ENCODE measurements at regions not wholly inside any gene's neighbourhood (a gene's known extent, or its start where the extent isn't known, plus 50 kb on each side); places are given as distances from the start of the nearest gene placed in this dataset.

DNA sequence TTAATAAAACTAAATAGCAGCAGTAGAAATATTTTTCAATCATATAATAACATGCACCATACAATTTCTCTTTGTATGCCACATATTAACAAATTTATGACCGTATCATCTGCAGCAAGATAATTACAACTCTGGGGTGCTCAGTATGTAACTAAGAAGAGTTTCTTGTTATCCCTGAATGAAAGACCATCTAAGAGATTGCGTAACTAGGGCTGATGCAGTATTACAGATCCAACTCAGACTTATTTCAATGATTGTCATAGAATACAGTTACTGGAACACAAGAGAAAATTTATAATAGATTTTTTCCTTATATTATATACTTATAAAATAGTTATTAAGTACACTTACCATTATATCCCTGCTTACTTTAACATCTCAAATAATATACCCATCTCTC lies 305.1 kb downstream of the SLITRK1 start:
- FAIRE-seq: no peak

DNA sequence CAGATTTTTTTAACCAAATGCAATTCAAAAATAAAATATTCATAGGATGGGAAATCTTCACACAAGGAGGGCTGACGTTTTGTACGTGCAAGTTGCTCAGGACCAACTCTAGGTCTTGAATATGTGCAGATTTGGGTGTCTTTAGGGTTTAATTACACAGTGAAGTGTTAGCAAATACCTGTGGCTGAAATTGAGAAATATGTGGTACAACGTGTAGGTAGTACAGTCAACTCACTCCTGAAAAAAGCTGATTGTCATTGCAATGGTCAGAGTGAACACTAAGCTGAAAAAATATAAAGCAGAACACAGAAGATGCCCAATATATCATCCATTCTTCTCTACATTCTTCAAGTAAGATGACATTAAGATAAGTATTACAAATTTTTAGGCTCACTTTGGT lies 314.3 kb downstream of the SLITRK1 start:
- no peak for FAIRE-seq

DNA sequence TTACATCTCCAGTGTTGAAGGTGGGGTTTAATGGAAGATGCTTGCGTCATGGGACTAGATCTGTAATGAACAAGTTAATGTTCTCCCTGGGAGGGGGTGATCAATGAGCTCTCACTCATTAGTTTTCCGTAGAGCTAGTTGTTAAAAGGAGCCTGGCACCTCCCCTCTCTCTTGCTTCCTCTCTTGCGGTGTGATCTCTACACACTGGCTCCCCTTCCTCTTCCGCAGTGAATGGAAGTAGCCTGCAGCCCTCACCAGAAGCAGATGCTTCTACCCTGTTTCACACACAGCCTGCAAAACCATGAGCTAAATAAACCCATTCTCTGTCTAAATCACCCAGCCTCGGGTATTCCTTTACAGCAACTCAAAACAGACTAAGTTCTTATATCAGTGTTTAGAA lies 318.8 kb downstream of the SLITRK1 start:
- FAIRE-seq: no peak

DNA sequence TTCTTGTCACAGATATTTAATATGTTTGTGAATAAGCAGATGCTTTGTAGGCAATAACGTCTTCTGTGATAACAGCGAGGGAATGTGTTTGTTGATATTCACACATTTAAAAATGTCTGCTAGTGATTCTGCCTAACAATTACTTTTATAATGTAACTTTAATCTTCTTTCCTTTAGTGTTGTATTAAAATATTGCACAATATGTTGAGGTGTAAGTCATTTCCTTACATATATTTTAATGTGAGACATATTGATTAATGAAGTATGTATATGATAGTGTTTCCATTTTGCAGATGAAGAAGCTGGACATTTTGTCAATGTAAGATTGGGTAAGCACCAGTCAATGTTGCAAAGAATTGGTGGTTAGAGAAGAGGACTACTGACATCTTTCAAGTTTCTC lies 324.4 kb downstream of the SLITRK1 start:
- FAIRE-seq: no peak

DNA sequence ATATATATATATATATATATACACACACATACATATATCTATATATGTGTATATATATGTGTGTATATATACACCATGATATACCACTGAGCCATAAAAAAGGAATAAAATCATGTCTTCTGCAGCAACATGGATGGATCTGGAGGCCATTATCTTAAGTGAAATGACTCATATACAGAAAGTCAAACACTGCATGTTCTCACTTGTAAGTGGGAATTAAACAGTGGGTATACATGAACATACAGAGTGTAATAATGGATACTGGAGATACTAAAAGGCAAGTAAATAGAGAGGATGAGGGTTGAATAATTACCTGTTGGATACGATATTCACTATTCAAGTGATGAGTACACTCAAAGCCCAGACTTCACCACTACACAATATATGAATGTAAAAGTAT lies 332.6 kb downstream of the SLITRK1 start:
- no peak for FAIRE-seq

DNA sequence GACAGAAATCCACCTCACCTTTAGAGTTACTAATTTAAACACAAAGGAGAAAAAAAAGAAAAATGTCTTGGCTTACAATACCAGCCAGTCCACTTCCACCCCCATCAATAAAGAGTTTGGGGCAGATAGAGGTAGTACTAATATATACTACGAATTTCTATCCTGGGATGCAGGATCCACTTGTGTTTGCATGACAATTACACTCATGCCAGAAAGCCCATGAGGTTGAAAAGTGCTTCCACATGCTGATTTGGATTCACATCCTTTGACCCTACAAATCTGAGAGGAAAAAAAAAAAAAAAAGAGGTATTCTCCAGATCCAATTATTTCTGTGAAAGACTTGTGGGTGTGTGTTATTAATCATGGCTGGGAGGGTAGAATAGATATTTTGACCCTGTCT lies 335.2 kb downstream of the SLITRK1 start:
- FAIRE-seq: no peak

DNA sequence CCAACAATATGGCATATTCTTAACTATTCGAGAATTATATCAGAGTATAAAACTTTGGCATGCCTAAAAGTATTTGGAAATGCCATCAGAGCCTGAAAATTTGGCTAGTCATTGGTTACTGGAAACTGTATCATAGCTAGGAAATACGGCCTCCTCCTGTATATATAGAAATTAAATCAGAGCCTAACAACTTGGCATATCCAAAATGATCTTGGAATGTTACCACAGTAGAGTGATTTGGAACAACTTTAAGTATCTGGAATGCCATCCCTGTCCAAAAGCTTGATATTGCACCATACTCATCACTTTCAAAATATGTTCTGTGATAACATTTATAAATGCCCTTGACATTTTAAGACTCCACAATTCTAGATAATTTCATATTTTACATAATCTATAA lies 335.8 kb downstream of the SLITRK1 start:
- FAIRE-seq: no peak

DNA sequence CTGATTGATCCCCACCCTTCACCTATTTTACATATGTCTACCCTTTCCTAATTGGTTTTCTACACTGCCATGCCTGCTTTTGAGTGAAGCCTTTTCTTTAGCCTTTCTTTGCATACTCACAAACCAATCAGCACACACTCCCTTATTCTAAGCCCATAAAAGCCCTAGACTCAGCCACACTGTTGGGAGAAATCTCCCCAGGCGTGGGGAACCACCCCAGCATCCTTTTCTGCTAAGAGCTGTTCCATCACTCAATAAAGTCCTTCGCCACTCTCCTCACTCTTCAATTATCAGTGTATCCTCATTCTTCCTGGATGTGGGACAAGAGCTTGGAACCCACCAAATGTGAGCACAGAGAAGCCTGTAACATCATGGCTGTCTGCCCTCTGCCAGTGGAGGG lies 343.6 kb downstream of the SLITRK1 start:
- FAIRE-seq: no peak

DNA sequence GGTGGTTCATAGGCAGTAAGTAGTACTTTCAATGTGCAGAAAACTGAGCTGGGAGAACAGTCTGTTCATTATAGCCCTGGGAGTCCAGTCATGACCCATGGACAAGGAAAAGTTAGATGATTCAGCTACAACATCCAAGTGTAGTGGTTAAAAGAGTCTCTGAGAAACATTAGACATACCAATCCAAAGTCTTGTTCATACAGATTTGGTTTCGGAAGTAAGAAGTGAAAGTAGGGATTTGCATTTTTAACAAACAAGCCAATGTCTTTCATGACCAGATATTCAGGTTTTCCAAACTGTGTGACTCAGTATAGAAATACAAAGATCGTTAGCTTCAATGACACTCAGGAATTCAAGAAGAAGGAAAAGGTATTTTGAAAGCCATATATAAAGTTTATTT lies 345.3 kb downstream of the SLITRK1 start:
- no peak for FAIRE-seq

DNA sequence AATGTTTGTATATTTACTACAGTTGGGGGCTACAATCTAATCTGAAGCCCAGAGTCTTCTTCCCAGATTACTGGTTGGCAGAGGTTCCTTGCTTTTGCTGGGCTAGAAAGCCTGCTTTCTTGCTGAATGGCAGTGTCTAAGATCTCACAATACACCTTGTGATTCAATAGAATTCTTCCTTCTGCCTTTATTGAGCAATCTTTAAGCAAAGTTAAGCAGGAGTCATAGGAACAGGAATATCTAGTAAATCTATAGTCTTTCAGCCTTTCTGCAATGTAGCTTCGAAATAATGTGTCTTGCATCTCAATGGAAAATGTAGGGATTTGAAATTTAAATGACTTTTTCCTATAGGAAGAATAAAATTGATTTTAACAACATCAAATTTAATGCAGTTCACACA lies 346.1 kb downstream of the SLITRK1 start:
- no peak for FAIRE-seq

DNA sequence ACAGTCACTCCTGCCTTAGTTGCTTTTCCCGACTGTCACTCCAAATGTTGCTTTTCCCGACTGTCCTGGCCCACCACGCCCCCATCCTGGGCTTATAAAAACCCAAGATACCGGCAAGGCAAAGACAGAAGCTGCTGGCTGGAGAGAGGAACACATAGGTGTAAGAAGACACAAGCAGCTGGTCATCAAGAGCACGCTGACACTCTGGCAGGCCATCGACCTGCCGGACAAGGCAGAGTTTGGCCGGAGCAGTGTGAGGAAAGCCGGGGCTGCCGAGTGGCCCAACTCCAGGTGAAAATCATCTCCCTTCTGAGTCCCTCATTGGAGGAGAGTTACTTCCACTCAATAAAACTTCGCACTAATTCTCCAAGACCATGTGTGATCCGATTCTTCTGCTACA lies 349.5 kb downstream of the SLITRK1 start:
- no peak for FAIRE-seq

DNA sequence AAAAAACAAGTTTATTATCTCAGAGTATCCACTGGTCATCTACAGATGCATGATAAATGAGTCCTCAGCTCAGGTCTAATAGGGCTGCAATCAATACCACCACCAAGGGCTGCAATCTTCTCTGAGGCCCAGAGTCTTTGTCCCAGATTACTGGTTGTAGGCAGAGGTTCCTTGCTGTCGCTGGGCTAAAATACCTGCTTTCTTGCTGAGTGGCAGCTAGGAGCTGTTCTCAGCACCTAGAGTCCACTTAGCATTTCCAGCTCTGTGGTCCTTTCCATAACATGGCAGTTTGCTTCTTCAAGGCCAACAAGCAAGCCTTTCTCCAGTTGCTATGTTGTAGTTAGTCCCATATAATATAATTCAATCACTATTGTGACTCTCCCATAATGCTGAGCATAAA lies 351.3 kb downstream of the SLITRK1 start:
- FAIRE-seq: no peak

DNA sequence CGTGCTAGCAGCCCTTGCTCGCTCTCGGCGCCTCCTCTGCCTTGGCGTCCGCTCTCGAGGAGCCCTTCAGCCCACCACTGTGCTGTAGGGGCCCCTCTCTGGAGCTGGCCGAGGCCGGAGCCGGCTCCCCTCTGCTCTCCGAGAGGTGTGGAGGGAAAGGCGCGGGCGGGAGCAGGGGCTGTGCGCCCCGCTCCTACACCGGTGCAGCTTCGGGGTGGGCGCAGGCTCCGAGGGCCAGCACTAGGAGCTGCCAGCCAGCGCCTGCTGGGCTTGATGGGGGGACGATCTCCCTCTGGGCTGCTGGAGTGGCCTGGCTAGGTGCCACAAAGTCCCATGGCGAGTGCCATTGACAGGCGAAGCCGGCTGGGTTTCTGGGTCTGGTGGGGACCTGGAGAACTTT lies 365.5 kb downstream of the SLITRK1 start:
- no peak for FAIRE-seq

DNA sequence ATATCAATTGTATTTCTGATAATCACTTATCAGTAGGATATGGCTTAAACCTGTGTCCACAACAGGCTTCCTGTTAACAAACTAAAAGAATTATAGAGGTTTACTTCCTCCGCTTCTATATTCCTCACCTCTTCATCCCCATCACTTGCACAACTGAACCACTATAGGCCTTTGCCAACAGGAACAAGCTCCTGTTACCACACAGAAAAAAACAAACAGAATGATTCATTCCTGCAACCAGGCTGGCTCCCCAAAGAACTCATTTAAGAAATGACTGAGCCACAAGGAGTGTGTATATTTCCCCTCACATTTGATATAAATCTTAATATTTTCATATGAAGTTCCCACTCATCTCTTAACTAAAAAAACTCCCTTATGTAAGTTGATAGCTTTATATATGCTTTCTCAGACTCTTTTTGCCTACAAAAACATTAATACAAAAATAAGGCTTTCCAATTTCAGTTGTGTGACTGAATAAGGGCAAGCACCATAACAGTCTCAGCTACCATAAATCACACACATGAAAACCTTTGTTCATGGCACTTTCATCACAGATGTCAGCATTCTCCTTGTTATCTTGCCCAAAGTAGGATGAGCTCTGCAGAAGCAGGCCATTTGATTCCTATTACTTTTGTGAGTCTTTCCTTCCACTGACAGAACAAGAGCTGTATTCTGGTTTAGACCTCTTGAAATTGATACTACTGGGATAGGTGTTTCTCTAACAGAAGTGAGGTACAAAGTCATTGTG lies 366.8 kb downstream of the SLITRK1 start:
- no peak for FAIRE-seq

DNA sequence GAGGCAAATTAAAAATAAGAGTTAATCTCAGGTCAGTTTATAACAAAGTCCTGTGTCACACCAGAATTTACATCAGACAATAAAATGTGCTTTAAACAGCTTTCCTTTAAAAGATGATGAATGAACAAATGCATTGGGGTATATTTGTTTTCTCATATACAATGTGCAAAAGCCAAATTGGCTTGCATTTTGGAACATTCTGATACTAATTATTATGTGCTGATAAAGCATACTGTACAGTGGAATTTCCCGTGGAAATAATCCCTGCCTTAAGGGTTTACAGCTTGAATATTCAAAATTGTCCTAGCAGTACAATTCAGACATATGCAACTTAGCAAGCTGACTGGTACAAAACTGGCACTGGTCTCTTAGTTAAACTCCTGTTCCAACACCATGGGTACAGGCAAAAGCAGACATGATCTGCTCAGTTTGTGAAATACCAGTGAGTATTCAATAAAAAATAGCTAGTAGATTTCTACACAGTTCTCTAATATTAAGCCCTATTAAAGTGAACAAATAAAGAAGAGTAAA lies 373.4 kb downstream of the SLITRK1 start:
- FAIRE-seq: no peak

DNA sequence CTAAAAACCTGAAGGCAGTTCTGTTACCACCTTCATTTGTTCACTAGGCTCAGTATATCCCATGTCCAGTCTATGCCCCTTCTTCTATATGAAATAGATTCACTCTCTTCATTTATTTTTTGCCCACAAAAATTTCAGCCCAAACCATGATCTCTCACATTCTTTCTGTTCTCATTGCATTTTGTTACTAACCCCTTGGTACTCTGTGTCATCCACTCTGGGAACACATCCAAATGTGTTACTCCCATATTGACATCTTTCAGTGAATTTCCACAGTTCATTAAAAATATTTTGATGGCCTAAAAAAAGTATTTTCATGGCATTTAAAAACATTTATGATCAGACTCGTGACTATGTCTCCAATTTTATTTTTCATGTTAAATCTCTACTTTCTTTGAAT lies 378.9 kb downstream of the SLITRK1 start:
- FAIRE-seq: no peak

DNA sequence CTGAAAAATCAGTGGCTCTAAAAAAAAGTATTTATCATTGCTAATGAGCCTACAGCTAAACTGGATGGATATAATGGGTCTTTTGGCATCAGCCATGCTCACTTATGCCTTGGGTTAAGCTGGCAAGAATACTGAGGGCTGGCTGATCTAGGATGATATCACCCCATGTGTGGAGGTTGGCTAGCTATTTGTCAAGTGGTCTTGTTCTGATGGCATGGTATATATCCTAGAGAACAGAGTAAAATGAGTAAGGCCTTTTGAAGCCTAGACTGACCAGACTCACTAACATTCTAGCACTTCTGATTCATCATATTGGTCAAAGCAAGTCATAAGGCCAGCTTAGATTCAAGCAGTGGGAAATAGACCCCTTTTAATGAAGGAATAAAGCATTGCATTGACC lies 383.0 kb downstream of the SLITRK1 start:
- FAIRE-seq: no peak

DNA sequence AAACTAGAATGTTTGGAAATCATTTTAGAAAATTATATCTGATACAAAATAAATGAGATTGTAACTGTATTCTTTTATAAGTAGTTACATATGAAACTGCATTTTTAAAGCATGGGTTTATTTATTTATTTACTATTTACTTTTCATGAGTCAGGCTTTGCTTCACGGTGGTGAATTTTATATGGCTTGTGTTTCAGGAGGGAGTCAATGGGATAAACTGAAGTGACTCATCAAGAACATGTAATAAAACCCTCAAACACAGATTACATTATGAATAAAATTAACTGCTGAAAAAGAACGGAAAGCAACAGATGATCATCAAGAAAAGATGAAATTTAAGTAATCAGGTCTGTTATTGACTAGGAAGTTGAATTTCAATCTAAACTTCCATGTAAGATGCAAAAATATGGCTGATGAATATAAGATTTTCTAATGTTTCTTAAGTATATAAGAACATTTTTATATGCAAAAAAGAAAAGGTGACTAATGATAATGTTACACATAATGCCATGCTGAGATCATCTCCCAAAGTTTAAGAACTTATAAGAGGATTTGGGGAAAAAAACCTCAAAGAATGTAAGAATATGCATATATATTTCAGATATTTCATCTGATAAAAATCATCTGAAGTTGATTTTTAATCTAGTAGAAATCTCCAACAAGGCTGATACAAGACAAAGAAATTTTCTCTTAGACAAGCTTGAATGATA lies 383.6 kb downstream of the SLITRK1 start:
- FAIRE-seq: no peak

DNA sequence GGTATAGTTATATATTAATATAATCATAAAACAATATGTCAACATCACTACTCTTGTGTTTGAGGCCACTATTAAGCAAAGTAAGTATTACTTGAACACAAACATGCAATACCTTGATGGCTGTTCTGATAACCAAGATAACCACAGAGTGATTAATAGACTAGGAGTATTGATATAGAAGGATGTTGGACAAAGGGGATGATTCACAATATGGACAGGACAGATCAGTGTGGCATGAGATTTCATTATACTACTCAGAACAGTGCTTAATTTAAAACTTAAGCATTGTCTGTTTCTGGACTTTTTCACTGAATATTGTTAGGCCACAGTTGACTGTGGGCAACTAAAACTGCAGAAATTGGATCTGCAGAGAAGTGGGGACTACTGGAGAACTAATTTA lies 384.2 kb downstream of the SLITRK1 start:
- FAIRE-seq: no peak

DNA sequence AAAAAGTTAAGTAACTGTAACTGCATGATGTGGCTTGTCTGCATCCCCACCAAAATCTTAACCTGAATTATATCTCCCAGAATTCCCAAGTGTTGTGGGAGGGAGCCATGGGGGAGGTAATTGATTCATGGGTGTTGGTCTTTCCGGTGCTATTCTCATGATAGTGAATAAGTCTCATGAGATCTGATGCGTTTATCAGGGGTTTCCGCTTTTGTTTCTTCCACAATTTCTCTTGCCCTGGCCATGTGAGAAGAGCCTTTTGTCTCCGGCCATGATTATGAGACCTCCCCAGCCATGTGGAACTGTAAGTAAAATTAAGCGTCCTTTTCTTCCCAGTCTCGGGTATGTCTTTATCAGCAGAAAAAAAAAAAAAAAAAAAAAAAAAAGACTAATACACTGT lies 385.8 kb downstream of the SLITRK1 start:
- no peak for FAIRE-seq

DNA sequence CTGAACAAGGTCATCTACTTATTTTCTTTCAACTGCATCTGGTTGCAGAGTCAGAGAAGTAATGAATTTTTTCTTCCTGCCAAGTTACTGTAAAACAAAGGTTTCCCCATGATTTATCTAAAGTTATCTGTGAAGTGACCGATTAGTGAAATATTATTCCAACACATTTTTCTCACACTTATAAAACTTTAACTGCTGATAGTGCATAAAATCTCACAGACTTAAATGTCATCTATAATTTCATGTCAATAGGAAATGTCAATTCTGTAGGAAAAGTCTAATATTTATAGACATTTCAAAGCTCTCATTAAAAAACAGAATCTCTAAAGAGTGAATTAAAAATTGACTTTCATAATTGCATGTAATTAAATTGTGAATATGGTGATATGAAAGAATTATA lies 397.2 kb downstream of the SLITRK1 start:
- no peak for FAIRE-seq

DNA sequence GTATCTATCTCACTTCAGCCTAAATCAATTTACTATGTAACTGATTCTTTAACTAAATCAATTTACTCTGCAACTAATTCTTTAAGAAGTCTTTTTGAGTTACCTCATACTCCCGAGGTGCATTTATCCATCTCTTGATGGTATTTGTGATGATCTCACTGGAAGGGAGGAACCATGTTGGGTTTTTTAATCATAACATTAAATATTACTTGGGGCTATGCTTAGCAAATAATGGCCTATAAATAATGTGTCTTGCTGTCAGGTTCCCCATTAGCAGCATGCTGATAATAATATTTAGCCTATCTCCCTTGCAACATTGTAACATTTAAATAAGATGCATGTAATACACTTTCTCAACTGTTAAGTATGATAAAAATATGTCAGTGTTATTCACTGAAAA lies 411.3 kb downstream of the SLITRK1 start:
- no peak for FAIRE-seq

DNA sequence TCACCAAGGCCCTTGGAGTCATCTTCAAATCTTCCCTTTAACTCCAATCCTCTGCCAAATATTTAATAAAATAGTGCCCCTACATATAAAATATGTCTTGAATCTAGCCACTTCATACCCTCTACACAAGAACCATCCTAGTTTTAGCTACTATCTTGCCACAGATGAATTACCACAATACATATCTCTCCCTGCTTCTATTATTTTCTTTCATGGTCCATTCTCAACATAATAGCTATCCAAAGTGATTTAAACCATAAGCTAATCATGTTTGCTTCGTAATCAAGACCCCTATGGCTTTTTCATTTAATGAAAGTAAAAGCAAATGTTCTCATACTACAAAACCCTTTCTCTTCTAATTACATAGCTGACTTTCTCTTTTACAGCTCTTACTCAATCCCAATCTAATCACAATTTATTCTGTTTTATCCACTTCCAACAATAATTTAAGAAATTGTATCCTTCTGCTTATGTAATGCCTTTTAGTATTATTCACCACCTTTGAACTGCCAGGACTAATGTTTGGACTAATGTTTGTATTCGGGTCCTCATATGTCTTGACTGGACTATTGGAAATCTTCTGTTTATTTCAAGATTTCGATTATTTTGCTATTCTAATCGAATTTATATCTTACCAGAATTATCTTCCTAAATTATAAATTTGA lies 412.0 kb downstream of the SLITRK1 start:
- FAIRE-seq: no peak

DNA sequence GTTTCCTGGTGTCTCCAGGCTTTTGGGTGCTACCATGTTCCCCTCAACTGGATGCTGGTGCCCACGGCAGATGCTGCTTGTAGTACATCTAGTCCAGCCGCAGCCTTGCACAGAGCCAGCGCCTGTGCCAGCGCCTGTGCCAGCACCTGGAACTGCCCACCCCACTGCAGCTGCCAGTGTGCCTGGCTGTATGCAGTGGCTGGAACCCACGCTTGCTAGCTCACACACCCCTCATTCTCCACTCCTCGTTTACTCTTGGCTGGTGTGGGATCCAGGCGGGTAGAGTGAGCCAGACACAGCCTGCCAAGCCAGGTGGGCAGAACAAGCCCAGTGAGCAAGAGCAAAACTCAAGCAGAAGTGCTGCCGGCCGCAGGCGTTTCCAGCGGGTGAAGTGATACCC lies 428.6 kb downstream of the SLITRK1 start:
- no peak for FAIRE-seq
